MM.1S (cell line): ENCODE measurements at regions not wholly inside any gene's neighbourhood (a gene's known extent, or its start where the extent isn't known, plus 50 kb on each side); places are given as distances from the start of the nearest gene placed in this dataset.

ENCODE experiments used
- DNase-seq: peaks from one replicate; pipeline ENCODE4 v3.0.0-alpha.2; 2015
- H2AFZ ChIP-seq: fragments of 300-600 bp; sonication (generic); 2 replicates; pipeline ENCODE4 v1.6.0; 2016; ENCODE audit warnings: antibody characterized with exemption, low read length
- H3F3A ChIP-seq: fragments of 300-600 bp; sonication (generic); 2 replicates; pipeline ENCODE4 v1.6.1; 2016; ENCODE audit warnings: mild to moderate bottlenecking, antibody characterized with exemption, low read length, moderate library complexity, mixed read lengths; ENCODE audit not compliant: insufficient read depth
- H3K27ac ChIP-seq: fragments of 300-600 bp; sonication (generic); 2 replicates; pipeline ENCODE4 v1.5.1; 2016; ENCODE audit warnings: mild to moderate bottlenecking, low read length
- H3K27me3 ChIP-seq: fragments of 300-600 bp; sonication (generic); replicated peaks from 2 replicates; pipeline ENCODE4 v1.6.0; 2016; ENCODE audit warnings: low read length; ENCODE audit not compliant: insufficient read depth
- H3K36me3 ChIP-seq: fragments of 300-600 bp; sonication (generic); replicated peaks from 2 replicates; pipeline ENCODE4 v1.6.1; 2016; ENCODE audit warnings: mild to moderate bottlenecking, low read length, mixed read lengths; ENCODE audit not compliant: insufficient read depth
- H3K4me1 ChIP-seq: fragments of 300-600 bp; sonication (generic); 2 replicates; pipeline ENCODE4 v1.6.1; 2016; ENCODE audit warnings: low read length, mixed read lengths
- H3K4me2 ChIP-seq: fragments of 300-600 bp; sonication (generic); 2 replicates; pipeline ENCODE4 v1.6.0; 2016; ENCODE audit warnings: low read depth, low read length
- H3K4me3 ChIP-seq: fragments of 300-600 bp; sonication (generic); 2 replicates; pipeline ENCODE4 v1.5.1; 2016; ENCODE audit warnings: low read length, mixed read lengths
- H3K79me2 ChIP-seq: fragments of 300-600 bp; sonication (generic); 2 replicates; pipeline ENCODE4 v1.6.1; 2016; ENCODE audit warnings: mixed run types, low read length, mixed read lengths
- H3K9ac ChIP-seq: fragments of 300-600 bp; sonication (generic); 2 replicates; pipeline ENCODE4 v1.6.1; 2016; ENCODE audit warnings: low read length, mixed read lengths
- H3K9me2 ChIP-seq: fragments of 300-600 bp; sonication (generic); replicated peaks from 2 replicates; pipeline ENCODE4 v1.6.1; 2016; ENCODE audit warnings: mild to moderate bottlenecking, low read length, mixed read lengths; ENCODE audit not compliant: insufficient read depth
- H3K9me3 ChIP-seq: fragments of 300-600 bp; sonication (generic); replicated peaks from 2 replicates; pipeline ENCODE4 v1.6.1; 2016; ENCODE audit warnings: mild to moderate bottlenecking, low read length, mixed read lengths; ENCODE audit not compliant: insufficient read depth
- H4K20me1 ChIP-seq: fragments of 300-600 bp; sonication (generic); 2 replicates; pipeline ENCODE4 v1.6.1; 2016; ENCODE audit warnings: mild to moderate bottlenecking, low read length, moderate library complexity, mixed read lengths; ENCODE audit not compliant: insufficient read depth
- EZH2 ChIP-seq: fragments of 300-600 bp; sonication (generic); optimal IDR thresholded peaks from 2 replicates; pipeline ENCODE3; 2017; ENCODE audit warnings: low read depth, mild to moderate bottlenecking, antibody characterized with exemption, low read length, mixed read lengths
- EZH2phosphoT487 ChIP-seq: fragments of 300-600 bp; sonication (generic); IDR thresholded peaks from 2 replicates; pipeline ENCODE4 v1.6.1; 2018; ENCODE audit warnings: antibody characterized with exemption, low read length
- TF ChIP-seq, protein P1 (sequence below): fragments of 300-600 bp; sonication (generic); IDR thresholded peaks from 2 replicates; pipeline ENCODE4 v1.5.1; 2016; ENCODE audit warnings: antibody characterized with exemption, low read length, mixed read lengths

DNA sequence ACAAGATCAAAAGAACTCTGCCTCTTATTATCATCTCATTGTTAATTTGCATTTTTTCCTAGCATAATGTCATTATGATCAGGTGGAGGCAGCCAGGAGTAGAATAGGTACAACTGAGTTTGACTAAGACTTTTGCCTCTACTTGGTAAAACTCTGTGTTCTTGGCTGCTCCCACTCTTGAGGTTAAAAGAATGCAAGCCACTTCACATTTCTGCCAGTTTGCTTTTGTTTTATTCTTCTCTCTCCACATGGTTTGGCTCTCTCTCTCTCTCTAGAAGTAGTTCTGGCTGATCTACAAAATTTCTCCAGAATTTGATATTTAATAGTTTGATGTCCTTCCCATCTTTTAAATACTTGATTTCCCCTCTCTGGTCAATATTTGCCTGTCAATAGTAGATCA lies 170.7 kb upstream of the E2F7 start:
- H4K20me1 ChIP-seq: no peaks in the 10 kb centered on the region
- no peak for DNase-seq
- no peak overlapping the region for H3K4me2 ChIP-seq
- H3K36me3 ChIP-seq: no peaks in the 10 kb centered on the region
- H3K27ac ChIP-seq: no peak overlapping the region
- no peak overlapping the region for H3K4me3 ChIP-seq
- H3K79me2 ChIP-seq: no peaks in the 10 kb centered on the region
- H3K9ac ChIP-seq: no peak overlapping the region
- no peaks in the 10 kb centered on the region for H3K9me3 ChIP-seq
- H3F3A ChIP-seq: no peaks in the 10 kb centered on the region
- TF ChIP-seq, protein P1, sequence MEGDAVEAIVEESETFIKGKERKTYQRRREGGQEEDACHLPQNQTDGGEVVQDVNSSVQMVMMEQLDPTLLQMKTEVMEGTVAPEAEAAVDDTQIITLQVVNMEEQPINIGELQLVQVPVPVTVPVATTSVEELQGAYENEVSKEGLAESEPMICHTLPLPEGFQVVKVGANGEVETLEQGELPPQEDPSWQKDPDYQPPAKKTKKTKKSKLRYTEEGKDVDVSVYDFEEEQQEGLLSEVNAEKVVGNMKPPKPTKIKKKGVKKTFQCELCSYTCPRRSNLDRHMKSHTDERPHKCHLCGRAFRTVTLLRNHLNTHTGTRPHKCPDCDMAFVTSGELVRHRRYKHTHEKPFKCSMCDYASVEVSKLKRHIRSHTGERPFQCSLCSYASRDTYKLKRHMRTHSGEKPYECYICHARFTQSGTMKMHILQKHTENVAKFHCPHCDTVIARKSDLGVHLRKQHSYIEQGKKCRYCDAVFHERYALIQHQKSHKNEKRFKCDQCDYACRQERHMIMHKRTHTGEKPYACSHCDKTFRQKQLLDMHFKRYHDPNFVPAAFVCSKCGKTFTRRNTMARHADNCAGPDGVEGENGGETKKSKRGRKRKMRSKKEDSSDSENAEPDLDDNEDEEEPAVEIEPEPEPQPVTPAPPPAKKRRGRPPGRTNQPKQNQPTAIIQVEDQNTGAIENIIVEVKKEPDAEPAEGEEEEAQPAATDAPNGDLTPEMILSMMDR: no peak
- TF ChIP-seq EZH2 (no peak), EZH2phosphoT487 (no peak)
- no peak overlapping the region for H2AFZ ChIP-seq
- no peaks in the 10 kb centered on the region for H3K4me1 ChIP-seq
- H3K9me2 ChIP-seq: no peaks in the 10 kb centered on the region
- H3K27me3 ChIP-seq: no peaks in the 10 kb centered on the region

DNA sequence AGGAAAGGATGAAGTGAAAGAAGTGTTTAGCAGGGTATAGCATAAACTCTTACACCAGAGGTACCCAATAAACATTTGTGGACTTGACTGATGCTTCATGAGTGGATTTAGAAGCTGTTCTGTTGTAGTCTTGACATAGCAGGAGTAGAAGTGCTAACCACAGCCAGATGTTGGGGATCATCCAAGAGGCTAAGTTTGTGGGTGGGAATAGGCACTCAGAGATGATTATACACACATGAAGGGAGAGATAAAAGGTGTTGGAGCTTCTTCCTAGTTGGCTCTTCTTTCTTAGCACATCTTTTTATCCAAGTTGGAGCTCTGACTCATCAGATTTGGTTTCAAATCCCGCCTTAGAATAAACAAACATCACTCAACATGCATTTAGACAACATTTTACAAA lies 166.7 kb upstream of the E2F7 start:
- H2AFZ ChIP-seq: no peak overlapping the region
- H3K4me1 ChIP-seq: no peaks in the 10 kb centered on the region
- no peak for TF ChIP-seq EZH2
- TF ChIP-seq EZH2phosphoT487: no peak
- TF ChIP-seq, protein P1: no peak
- H3K27me3 ChIP-seq: no peaks in the 10 kb centered on the region
- H3K79me2 ChIP-seq: no peaks in the 10 kb centered on the region
- no peak overlapping the region for H3K27ac ChIP-seq
- H3K4me3 ChIP-seq: no peak overlapping the region
- no peaks in the 10 kb centered on the region for H3K9me2 ChIP-seq
- H4K20me1 ChIP-seq: no peaks in the 10 kb centered on the region
- no peak overlapping the region for H3K9ac ChIP-seq
- H3K9me3 ChIP-seq: no peaks in the 10 kb centered on the region
- H3F3A ChIP-seq: no peaks in the 10 kb centered on the region
- DNase-seq: no peak
- no peak overlapping the region for H3K4me2 ChIP-seq
- H3K36me3 ChIP-seq: no peaks in the 10 kb centered on the region

DNA sequence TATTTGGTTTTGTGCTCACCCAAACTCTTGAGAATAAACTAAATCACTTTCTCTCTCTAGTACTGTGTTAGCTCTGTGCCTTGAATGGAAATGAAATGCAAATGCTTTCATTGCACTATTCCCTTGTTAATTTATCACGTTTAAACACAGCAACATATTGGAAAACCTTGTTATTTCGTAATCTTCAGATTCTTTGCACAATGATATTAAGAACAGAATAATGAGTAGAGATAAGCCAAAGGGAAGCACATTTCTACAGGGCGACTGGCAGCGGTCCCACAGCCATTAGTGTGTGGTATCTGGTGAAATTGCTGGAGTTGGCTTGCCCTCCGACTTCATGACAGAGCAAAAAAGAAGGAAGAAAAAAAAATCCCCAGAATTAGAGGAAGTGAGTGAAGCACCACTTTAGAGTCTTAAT lies 166.1 kb upstream of the E2F7 start:
- H3K27ac ChIP-seq: no peak overlapping the region
- H2AFZ ChIP-seq: no peak overlapping the region
- no peak overlapping the region for H3K4me2 ChIP-seq
- no peaks in the 10 kb centered on the region for H3K27me3 ChIP-seq
- no peak overlapping the region for H3K4me3 ChIP-seq
- H3K4me1 ChIP-seq: no peaks in the 10 kb centered on the region
- TF ChIP-seq EZH2 (no peak), EZH2phosphoT487 (no peak)
- TF ChIP-seq, protein P1: no peak
- no peaks in the 10 kb centered on the region for H3F3A ChIP-seq
- no peaks in the 10 kb centered on the region for H3K36me3 ChIP-seq
- no peak for DNase-seq
- no peaks in the 10 kb centered on the region for H3K79me2 ChIP-seq
- H4K20me1 ChIP-seq: no peaks in the 10 kb centered on the region
- H3K9ac ChIP-seq: no peak overlapping the region
- no peaks in the 10 kb centered on the region for H3K9me2 ChIP-seq
- H3K9me3 ChIP-seq: no peaks in the 10 kb centered on the region
